Astrocyte (in vitro differentiated cells and primary cell): ENCODE measurements at regions not wholly inside any gene's neighbourhood (a gene's known extent, or its start where the extent isn't known, plus 50 kb on each side); places are given as distances from the start of the nearest gene placed in this dataset.

Source experiments
- DNase-seq: peaks from one replicate; pipeline ENCODE4 v3.0.0-alpha.2; 2010; ENCODE audit warnings: low read depth
- FAIRE-seq: peaks from 2 replicates; lab custom pipeline; 2011; peaks lifted over from hg19 to GRCh38; lab: Jason Lieb, UNC
- H2AFZ ChIP-seq: 2 replicates; pipeline ENCODE4 v1.6.0; 2012; ENCODE audit warnings: low read depth, low read length, inconsistent platforms
- H3K27ac ChIP-seq: 2 replicates; pipeline ENCODE4 v1.5.1; 2011; ENCODE audit warnings: low read depth, low read length, inconsistent platforms
- H3K27me3 ChIP-seq: 2 replicates; pipeline ENCODE4 v1.6.0; 2011; ENCODE audit warnings: low read length, inconsistent platforms; ENCODE audit not compliant: insufficient read depth
- H3K36me3 ChIP-seq: 2 replicates; pipeline ENCODE4 v1.5.1; 2011; ENCODE audit warnings: low read length, inconsistent platforms; ENCODE audit not compliant: insufficient read depth
- H3K4me1 ChIP-seq: 2 replicates; pipeline ENCODE4 v1.5.1; 2011; ENCODE audit warnings: low read length, inconsistent platforms; ENCODE audit not compliant: insufficient read depth
- H3K4me2 ChIP-seq: 2 replicates; pipeline ENCODE4 v1.6.0; 2012; ENCODE audit warnings: low read length, inconsistent platforms
- H3K4me3 ChIP-seq: 2 replicates; pipeline ENCODE4 v1.5.1; 2011; ENCODE audit warnings: low read depth, mild to moderate bottlenecking, low read length, inconsistent platforms; ENCODE audit not compliant: insufficient read depth
- H3K79me2 ChIP-seq: 2 replicates; pipeline ENCODE4 v1.6.0; 2012; ENCODE audit warnings: mild to moderate bottlenecking, low read length, inconsistent platforms; ENCODE audit not compliant: insufficient read depth
- H3K9ac ChIP-seq: 2 replicates; pipeline ENCODE4 v1.6.0; 2012; ENCODE audit warnings: mild to moderate bottlenecking, low read length, inconsistent platforms
- H3K9me3 ChIP-seq: 2 replicates; pipeline ENCODE4 v1.5.1; 2012; ENCODE audit warnings: low read depth, mild to moderate bottlenecking, low read length, inconsistent platforms; ENCODE audit not compliant: insufficient read depth
- H4K20me1 ChIP-seq: 2 replicates; pipeline ENCODE4 v1.6.0; 2012; ENCODE audit warnings: low read length, inconsistent platforms; ENCODE audit not compliant: insufficient read depth
- H3K27ac Mint-ChIP-seq: one replicate; pipeline ENCODE4 v1.8.0; 2021; ENCODE audit warnings: mild to moderate bottlenecking, mixed read lengths; ENCODE audit not compliant: unreplicated experiment
- H3K27me3 Mint-ChIP-seq: one replicate; pipeline ENCODE4 v1.8.0; 2021; ENCODE audit warnings: low read depth, mixed read lengths; ENCODE audit not compliant: unreplicated experiment
- H3K36me3 Mint-ChIP-seq: one replicate; pipeline ENCODE4 v1.8.0; 2021; ENCODE audit warnings: low read depth, mixed read lengths; ENCODE audit not compliant: unreplicated experiment
- H3K4me1 Mint-ChIP-seq: one replicate; pipeline ENCODE4 v1.8.0; 2021; ENCODE audit warnings: low read depth, mixed read lengths; ENCODE audit not compliant: unreplicated experiment
- H3K4me3 Mint-ChIP-seq: one replicate; pipeline ENCODE4 v1.8.0; 2021; ENCODE audit warnings: mild to moderate bottlenecking, moderate library complexity, mixed read lengths; ENCODE audit not compliant: unreplicated experiment
- H3K9me3 Mint-ChIP-seq: one replicate; pipeline ENCODE4 v1.8.0; 2021; ENCODE audit warnings: mild to moderate bottlenecking, mixed read lengths; ENCODE audit not compliant: unreplicated experiment
- CTCF ChIP-seq: IDR thresholded peaks from 2 replicates; pipeline ENCODE4 v1.5.1; 2011; ENCODE audit warnings: low read depth, mild to moderate bottlenecking, inconsistent platforms, low read length, moderate library complexity; ENCODE audit not compliant: insufficient read depth
- EZH2 ChIP-seq: IDR thresholded peaks from 2 replicates; pipeline ENCODE4 v1.6.1; 2012; ENCODE audit warnings: mild to moderate bottlenecking, low read length, inconsistent platforms; ENCODE audit not compliant: insufficient read depth

DNA sequence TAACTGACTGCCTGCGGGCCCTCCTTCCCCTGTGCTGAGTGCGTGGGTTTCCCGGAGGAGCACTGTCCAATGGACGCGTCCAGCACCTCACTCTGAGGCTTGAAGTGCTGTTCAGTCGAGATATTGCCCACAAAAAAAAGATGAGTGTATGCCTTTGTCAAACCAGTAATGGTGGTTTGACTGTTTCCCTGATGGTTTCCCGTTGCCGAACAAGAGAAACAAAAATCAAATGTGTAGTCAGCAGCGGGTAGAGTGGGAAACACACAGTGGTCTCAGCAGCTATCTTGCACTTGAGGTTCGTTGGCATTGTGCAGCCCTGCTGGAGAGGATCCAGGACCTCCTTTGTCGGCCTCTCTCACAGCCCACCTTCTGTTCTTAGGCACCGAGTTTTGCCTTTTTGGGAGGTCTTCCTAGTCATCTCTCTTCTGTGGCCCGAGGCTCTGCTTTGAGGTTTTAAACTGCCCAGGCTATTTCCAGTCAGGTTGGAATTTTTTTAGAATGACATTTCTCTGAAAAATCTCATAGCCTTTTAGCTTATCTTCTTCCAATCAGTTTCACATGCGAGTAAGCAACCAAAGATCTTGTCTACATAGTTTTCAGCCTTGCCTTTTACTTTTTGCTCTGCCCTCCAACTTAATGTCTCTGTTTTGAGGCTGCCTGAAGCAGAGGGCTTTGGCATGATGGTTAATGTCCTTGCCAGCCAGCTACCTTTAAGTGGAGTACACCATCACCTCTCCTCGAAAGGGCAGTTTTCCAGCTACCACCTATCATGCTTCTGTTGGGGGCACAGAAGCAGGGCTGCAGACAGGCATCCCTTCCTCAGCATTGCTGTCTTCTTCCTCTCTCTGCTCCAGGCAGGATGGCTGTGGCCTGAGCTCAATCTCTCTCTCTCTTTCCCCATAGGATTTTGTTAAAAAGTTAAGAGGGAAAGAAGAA lies 132.3 kb downstream of the URB2 start:
- H3K4me3 Mint-ChIP-seq = peak overlapping the region; percentile 43
- peaks cover 58% of the 10 kb centered on the region for H3K4me1 Mint-ChIP-seq
- no peaks in the 10 kb centered on the region for H4K20me1 ChIP-seq
- H3K27me3 Mint-ChIP-seq = no peaks in the 10 kb centered on the region
- H3K4me3 ChIP-seq = no peak overlapping the region
- H3K9me3 Mint-ChIP-seq = peaks cover 5% of the 10 kb centered on the region
- H3K79me2 ChIP-seq = no peaks in the 10 kb centered on the region
- peaks cover 28% of the 10 kb centered on the region for H3K4me1 ChIP-seq
- H3K36me3 Mint-ChIP-seq = no peaks in the 10 kb centered on the region
- TF ChIP-seq EZH2 = no peak
- no peak for TF ChIP-seq CTCF
- peak overlapping the region; percentile 92 for H3K27ac Mint-ChIP-seq
- H3K27ac ChIP-seq = peak overlapping the region; percentile 72
- no peaks in the 10 kb centered on the region for H3K27me3 ChIP-seq
- FAIRE-seq (no peak), DNase-seq (peak; percentile 76)
- H3K4me2 ChIP-seq = peak overlapping the region; percentile 69
- H3K36me3 ChIP-seq = no peaks in the 10 kb centered on the region
- no peaks in the 10 kb centered on the region for H3K9me3 ChIP-seq
- H3K9ac ChIP-seq = peak overlapping the region; percentile 54
- peak overlapping the region; percentile 39 for H2AFZ ChIP-seq

DNA sequence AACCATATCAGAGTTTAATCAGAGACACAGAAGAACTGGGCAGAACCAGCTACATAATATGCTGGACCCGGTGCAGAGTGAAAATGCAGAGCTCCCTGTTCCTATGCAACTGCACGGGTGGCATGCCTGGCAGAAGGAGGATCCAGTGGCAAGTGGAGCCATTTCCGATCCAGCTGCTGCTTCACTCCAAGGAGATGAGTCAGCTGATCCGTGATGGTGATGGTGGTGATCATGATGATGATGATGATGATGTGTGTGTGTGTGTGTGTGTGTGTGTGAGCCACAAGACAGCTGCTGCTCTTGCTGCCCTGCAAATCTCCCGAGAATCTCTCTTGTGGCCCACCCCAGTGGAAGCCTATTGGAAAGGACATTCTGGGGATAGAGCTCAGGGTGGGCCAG lies 133.0 kb downstream of the URB2 start:
- Mint-ChIP-seq H3K27me3 (no peaks in the 10 kb centered on the region), H3K27ac (peak overlapping the region; percentile 92), H3K4me1 (peaks cover 57% of the 10 kb centered on the region), H3K9me3 (peaks cover 5% of the 10 kb centered on the region), H3K36me3 (no peaks in the 10 kb centered on the region), H3K4me3 (no peak overlapping the region)
- H3K36me3 ChIP-seq = no peaks in the 10 kb centered on the region
- H3K4me3 ChIP-seq = no peak overlapping the region
- peak overlapping the region; percentile 72 for H3K27ac ChIP-seq
- peak overlapping the region; percentile 54 for H3K9ac ChIP-seq
- H4K20me1 ChIP-seq = no peaks in the 10 kb centered on the region
- H3K27me3 ChIP-seq = no peaks in the 10 kb centered on the region
- peak; percentile 81 for DNase-seq
- H2AFZ ChIP-seq = peak overlapping the region; percentile 20
- H3K4me1 ChIP-seq = peaks cover 28% of the 10 kb centered on the region
- TF ChIP-seq EZH2 (no peak), CTCF (no peak)
- no peaks in the 10 kb centered on the region for H3K79me2 ChIP-seq
- FAIRE-seq = no peak
- H3K9me3 ChIP-seq = no peaks in the 10 kb centered on the region
- H3K4me2 ChIP-seq = peak overlapping the region; percentile 69

GRCh38 chr1:229759586-229759985 lies 133.5 kb downstream of the URB2 start:
- no peaks in the 10 kb centered on the region for H3K27me3 ChIP-seq
- no peaks in the 10 kb centered on the region for H3K36me3 ChIP-seq
- Mint-ChIP-seq H3K9me3 (peaks cover 5% of the 10 kb centered on the region), H3K36me3 (no peaks in the 10 kb centered on the region), H3K4me3 (no peak overlapping the region), H3K27ac (no peak overlapping the region), H3K27me3 (no peaks in the 10 kb centered on the region), H3K4me1 (peaks cover 52% of the 10 kb centered on the region)
- FAIRE-seq (no peak), DNase-seq (no peak)
- H3K9ac ChIP-seq = no peak overlapping the region
- H3K4me2 ChIP-seq = peak overlapping the region; percentile 69
- peaks cover 28% of the 10 kb centered on the region for H3K4me1 ChIP-seq
- no peak overlapping the region for H3K4me3 ChIP-seq
- H3K79me2 ChIP-seq = no peaks in the 10 kb centered on the region
- H3K9me3 ChIP-seq = no peaks in the 10 kb centered on the region
- TF ChIP-seq EZH2 (no peak), CTCF (no peak)
- H2AFZ ChIP-seq = peak overlapping the region; percentile 20
- no peak overlapping the region for H3K27ac ChIP-seq
- no peaks in the 10 kb centered on the region for H4K20me1 ChIP-seq
